ENCODE measurements at regions not wholly inside any gene's neighbourhood (a gene's known extent, or its start where the extent isn't known, plus 50 kb on each side); places are given as distances from the start of the nearest gene placed in this dataset.

GRCh38 chr1:234870020-234870981, 258.3 kb downstream of the TOMM20 start (continued):
- TF ChIP-seq ZNF318 (IDR thresholded peaks at IDR 0.05; ENCODE audit: borderline replicate concordance in 1 of 2, low read depth in 1 of 2), result no peak
- TF ChIP-seq, protein P1, sequence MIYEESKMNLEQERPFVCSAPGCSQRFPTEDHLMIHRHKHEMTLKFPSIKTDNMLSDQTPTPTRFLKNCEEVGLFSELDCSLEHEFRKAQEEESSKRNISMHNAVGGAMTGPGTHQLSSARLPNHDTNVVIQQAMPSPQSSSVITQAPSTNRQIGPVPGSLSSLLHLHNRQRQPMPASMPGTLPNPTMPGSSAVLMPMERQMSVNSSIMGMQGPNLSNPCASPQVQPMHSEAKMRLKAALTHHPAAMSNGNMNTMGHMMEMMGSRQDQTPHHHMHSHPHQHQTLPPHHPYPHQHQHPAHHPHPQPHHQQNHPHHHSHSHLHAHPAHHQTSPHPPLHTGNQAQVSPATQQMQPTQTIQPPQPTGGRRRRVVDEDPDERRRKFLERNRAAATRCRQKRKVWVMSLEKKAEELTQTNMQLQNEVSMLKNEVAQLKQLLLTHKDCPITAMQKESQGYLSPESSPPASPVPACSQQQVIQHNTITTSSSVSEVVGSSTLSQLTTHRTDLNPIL (CRISPR knock-in tag; IDR thresholded peaks at IDR 0.05), result no peak
- no peak for TF ChIP-seq SMAD2 (IDR thresholded peaks at IDR 0.05; ENCODE audit: low read depth, low read length)
- TF ChIP-seq HDAC2 (IDR thresholded peaks at IDR 0.05), result peak; percentile 60
- TF ChIP-seq BRF1 (IDR thresholded peaks at IDR 0.05; ENCODE audit: borderline replicate concordance, extremely low read depth, insufficient read length), result no peak
- TF ChIP-seq KDM5B (IDR thresholded peaks at IDR 0.05; ENCODE audit: insufficient replicate concordance, low read depth, low read length), result no peak
- TF ChIP-seq SMC3 (conservative IDR thresholded peaks at IDR 0.05; ENCODE audit: insufficient read depth, low read depth, low read length), result no peak
- no peak for TF ChIP-seq NCOA6 (IDR thresholded peaks at IDR 0.05)
- TF ChIP-seq PTTG1 (tag; IDR thresholded peaks at IDR 0.05; ENCODE audit: low read depth), result no peak
- TF ChIP-seq, protein P2, sequence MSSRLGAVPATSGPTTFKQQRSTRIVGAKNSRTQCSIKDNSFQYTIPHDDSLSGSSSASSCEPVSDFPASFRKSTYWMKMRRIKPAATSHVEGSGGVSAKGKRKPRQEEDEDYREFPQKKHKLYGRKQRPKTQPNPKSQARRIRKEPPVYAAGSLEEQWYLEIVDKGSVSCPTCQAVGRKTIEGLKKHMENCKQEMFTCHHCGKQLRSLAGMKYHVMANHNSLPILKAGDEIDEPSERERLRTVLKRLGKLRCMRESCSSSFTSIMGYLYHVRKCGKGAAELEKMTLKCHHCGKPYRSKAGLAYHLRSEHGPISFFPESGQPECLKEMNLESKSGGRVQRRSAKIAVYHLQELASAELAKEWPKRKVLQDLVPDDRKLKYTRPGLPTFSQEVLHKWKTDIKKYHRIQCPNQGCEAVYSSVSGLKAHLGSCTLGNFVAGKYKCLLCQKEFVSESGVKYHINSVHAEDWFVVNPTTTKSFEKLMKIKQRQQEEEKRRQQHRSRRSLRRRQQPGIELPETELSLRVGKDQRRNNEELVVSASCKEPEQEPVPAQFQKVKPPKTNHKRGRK (tag; IDR thresholded peaks at IDR 0.05), result no peak
- TF ChIP-seq POLR2A (conservative IDR thresholded peaks at IDR 0.05), result no peak
- TF ChIP-seq ZNF644 (tag; IDR thresholded peaks at IDR 0.05; ENCODE audit: low read depth), result 0 out of 2 replicates have a peak, but pooled peaks have one; percentile 4
- TF ChIP-seq NR3C1 (CRISPR knock-in tag; IDR thresholded peaks at IDR 0.05), result no peak
- TF ChIP-seq, protein P3, sequence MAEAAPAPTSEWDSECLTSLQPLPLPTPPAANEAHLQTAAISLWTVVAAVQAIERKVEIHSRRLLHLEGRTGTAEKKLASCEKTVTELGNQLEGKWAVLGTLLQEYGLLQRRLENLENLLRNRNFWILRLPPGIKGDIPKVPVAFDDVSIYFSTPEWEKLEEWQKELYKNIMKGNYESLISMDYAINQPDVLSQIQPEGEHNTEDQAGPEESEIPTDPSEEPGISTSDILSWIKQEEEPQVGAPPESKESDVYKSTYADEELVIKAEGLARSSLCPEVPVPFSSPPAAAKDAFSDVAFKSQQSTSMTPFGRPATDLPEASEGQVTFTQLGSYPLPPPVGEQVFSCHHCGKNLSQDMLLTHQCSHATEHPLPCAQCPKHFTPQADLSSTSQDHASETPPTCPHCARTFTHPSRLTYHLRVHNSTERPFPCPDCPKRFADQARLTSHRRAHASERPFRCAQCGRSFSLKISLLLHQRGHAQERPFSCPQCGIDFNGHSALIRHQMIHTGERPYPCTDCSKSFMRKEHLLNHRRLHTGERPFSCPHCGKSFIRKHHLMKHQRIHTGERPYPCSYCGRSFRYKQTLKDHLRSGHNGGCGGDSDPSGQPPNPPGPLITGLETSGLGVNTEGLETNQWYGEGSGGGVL (CRISPR knock-in tag; IDR thresholded peaks at IDR 0.05), result no peak

All from K562 (cell line).